Psoas muscle (tissue), 7 donors: ENCODE measurements at regions not wholly inside any gene's neighbourhood (a gene's known extent, or its start where the extent isn't known, plus 50 kb on each side); places are given as distances from the start of the nearest gene placed in this dataset.
A peak's percentile ranks its signal among the peaks of the same experiment; 100 is the strongest.

Experiments used
- ATAC-seq, 4 donors: fragments of 200-7000 bp; cut with Tn5 transposase; one replicate each; pipeline ENCODE4 v1.9.1; 2020; ENCODE audit warnings: moderate library complexity in 3 of 4, mild to moderate bottlenecking in 2 of 4
- DNase-seq, 2 donors: peaks; one replicate each; pipeline ENCODE4 v3.0.0-alpha.2; 2020
- H3K27ac ChIP-seq: fragments of 200-600 bp; one replicate; pipeline ENCODE4 v1.8.0; 2022
- H3K27me3 ChIP-seq, 3 donors: fragments of 200-600 bp in 1 of 3; one replicate each; pipeline versions ENCODE4 v1.6.1 to v1.8.0; 2013 to 2022; ENCODE audit warnings: low read length in 2 of 3, mild to moderate bottlenecking in 2 of 3, moderate library complexity in 1 of 3; ENCODE audit not compliant: insufficient read depth in 3 of 3
- H3K36me3 ChIP-seq, 2 donors: fragments of 200-600 bp in 1 of 2; one replicate each; pipeline versions ENCODE4 v1.6.1 to v1.8.0; 2013 to 2022; ENCODE audit warnings: low read depth in 1 of 2, mild to moderate bottlenecking in 1 of 2, moderate library complexity in 1 of 2; ENCODE audit not compliant: insufficient read depth in 1 of 2
- H3K4me1 ChIP-seq: fragments of 200-600 bp; one replicate; pipeline ENCODE4 v1.8.0; 2022
- H3K4me3 ChIP-seq: fragments of 200-600 bp; one replicate; pipeline ENCODE4 v1.8.0; 2022; ENCODE audit warnings: mild to moderate bottlenecking
- H3K9me3 ChIP-seq: fragments of 200-600 bp; one replicate; pipeline ENCODE4 v1.8.0; 2022
- WGBS, 3 donors: extraction: QIAGEN DNeasy Blood & Tissue Kit; methylation state at CpG; one replicate each; pipeline versions ENCODE4 v1.1.6 to v1.1.7; 2013; 5-methylcytosine and 5-hydroxymethylcytosine counted together
- intact Hi-C, 2 donors: fragments of 100-400 bp; cut with DNase I; formaldehyde crosslinking; loops; one replicate each; pipeline versions ENCODE4 v1.11.0 to v1.14.2; 2022
- TF ChIP-seq, protein P1 (sequence below): fragments of 200-600 bp; IDR thresholded peaks from one replicate; pipeline ENCODE4 v1.8.0; 2022; ENCODE audit warnings: antibody characterized with exemption
- donor health status: healthy with polysubstance abuse.
- donor health status: DM: no; HTN: no; CAD: no; lungs with moderate emphysema.
- donor health status: Bipolar disorder and iron deficiency.
- donor health status: healthy.
- donor health status: DM: yes; HTN: yes; CAD: no.
- donor health status: DM: no; HTN: no; CAD: no.
- donor health status: DM: yes; HTN: yes; CAD: no.

DNA sequence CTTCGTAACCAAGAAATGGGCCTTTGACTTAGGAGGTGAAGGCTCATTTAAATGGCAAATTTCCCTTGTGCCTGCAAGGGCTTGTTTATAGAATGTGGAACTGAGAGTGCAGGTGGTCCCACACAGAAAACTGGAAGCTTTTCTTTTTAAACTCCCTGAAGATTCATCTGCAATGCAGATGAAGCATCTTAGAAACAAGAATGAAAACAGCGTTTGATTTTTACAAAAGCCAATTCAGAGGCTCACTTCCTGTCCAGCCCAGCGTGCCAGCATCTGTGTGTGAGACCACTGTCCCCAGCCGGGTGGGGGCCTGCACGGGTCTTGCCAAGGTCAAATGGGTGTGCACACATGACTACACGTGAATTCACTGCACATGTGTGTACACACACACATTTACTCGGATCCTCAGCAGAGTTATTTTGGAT is 94.7 kb downstream of the LINGO1 start:
- DNase-seq: no peak
- TF ChIP-seq, protein P1, sequence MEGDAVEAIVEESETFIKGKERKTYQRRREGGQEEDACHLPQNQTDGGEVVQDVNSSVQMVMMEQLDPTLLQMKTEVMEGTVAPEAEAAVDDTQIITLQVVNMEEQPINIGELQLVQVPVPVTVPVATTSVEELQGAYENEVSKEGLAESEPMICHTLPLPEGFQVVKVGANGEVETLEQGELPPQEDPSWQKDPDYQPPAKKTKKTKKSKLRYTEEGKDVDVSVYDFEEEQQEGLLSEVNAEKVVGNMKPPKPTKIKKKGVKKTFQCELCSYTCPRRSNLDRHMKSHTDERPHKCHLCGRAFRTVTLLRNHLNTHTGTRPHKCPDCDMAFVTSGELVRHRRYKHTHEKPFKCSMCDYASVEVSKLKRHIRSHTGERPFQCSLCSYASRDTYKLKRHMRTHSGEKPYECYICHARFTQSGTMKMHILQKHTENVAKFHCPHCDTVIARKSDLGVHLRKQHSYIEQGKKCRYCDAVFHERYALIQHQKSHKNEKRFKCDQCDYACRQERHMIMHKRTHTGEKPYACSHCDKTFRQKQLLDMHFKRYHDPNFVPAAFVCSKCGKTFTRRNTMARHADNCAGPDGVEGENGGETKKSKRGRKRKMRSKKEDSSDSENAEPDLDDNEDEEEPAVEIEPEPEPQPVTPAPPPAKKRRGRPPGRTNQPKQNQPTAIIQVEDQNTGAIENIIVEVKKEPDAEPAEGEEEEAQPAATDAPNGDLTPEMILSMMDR: no peak
- Histone ChIP-seq H3K36me3 (no peaks in the 10 kb centered on the region), H3K4me1 (peaks cover 4% of the 10 kb centered on the region), H3K27ac (no peak overlapping the region), H3K9me3 (no peaks in the 10 kb centered on the region), H3K4me3 (no peak overlapping the region), H3K27me3 (no peaks in the 10 kb centered on the region)
- intact Hi-C loops: no loop called here
- 44 to 55% (median 54%) methylated on average over 7 of the region's 7 CpGs for WGBS, 3 donors
- no peak for ATAC-seq

DNA sequence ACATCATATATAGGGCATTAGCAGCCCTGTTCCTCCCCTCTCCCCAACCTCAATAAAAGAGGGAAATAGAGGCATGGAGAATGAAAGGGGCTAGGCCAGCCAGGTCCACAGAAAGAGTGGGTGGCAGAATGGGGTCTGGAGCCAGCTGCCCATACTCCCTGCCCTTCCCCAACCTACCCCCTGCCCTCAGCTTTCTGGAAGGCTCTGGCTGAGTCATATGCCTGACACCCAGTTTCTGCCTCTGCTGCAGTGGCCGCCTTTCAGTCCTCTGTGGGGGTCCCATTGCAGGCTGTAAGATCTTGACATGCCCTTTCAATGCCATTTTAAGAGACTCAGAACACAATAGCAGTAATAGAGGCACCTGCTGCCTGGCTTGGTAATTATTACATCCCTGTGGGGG is 95.7 kb downstream of the LINGO1 start:
- DNase-seq (no peak), ATAC-seq (no peak)
- 98 to 100% (median 100%) methylated on average over 1 of the region's 1 CpG for WGBS, 3 donors
- Histone ChIP-seq H3K27me3 (no peaks in the 10 kb centered on the region), H3K9me3 (no peaks in the 10 kb centered on the region), H3K36me3 (no peaks in the 10 kb centered on the region), H3K27ac (no peak overlapping the region), H3K4me1 (no peaks in the 10 kb centered on the region), H3K4me3 (no peak overlapping the region)
- TF ChIP-seq, protein P1: no peak
- intact Hi-C loops: no loop called here

DNA sequence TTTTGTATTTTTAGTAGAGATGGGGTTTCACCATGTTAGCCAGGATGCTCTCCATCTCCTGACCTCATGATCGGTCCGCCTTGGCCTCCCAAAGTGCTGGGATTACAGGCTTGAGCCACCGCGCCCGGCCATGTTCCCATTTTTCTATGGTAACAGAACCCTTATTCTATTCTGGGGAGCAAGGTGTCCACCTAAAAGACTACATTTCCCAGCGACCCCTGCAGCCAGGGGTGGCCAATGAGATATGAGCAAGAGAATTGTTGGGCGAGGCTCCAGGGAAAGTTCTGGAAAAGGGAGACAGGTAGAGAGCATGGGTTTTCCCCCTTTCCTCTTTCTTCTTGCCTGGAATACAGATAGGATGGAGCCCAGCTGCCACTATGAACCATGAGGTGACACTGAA is 96.9 kb downstream of the LINGO1 start:
- WGBS, 3 donors: 72 to 94% (median 76%) methylated on average over 7 of the region's 7 CpGs
- Histone ChIP-seq H3K27me3 (no peaks in the 10 kb centered on the region), H3K4me1 (no peaks in the 10 kb centered on the region), H3K4me3 (no peak overlapping the region), H3K27ac (no peak overlapping the region), H3K9me3 (no peaks in the 10 kb centered on the region), H3K36me3 (no peaks in the 10 kb centered on the region)
- DNase-seq: peak in 1 of 2 donors; percentile 11
- intact Hi-C loops: no loop called here
- TF ChIP-seq, protein P1: no peak
- no peak for ATAC-seq
